ENCODE measurements at regions not wholly inside any gene's neighbourhood (a gene's known extent, or its start where the extent isn't known, plus 50 kb on each side); places are given as distances from the start of the nearest gene placed in this dataset.

DNA sequence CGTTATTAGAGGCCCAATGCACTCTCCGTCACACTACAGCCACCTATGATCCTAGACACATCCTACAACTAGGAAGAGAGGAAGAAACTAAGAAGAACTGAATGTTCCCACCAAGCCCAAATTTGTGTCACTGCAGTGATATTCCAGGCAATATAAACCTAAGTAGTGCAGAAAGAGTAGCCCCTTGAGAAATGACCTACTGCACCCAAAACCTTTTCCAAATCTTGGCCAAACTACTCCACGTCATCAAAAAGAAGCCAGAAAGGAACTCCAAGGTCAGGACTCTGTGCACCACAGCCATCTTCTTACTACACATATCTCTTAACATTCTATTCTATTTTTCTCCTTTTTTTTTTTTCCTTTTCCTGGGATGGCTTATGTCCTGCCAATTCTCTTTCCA lies 60.2 kb downstream of the ADAMTS1 start:
- no peak for DNase-seq (ENCODE audit: low read depth in 3 of 3)

DNA sequence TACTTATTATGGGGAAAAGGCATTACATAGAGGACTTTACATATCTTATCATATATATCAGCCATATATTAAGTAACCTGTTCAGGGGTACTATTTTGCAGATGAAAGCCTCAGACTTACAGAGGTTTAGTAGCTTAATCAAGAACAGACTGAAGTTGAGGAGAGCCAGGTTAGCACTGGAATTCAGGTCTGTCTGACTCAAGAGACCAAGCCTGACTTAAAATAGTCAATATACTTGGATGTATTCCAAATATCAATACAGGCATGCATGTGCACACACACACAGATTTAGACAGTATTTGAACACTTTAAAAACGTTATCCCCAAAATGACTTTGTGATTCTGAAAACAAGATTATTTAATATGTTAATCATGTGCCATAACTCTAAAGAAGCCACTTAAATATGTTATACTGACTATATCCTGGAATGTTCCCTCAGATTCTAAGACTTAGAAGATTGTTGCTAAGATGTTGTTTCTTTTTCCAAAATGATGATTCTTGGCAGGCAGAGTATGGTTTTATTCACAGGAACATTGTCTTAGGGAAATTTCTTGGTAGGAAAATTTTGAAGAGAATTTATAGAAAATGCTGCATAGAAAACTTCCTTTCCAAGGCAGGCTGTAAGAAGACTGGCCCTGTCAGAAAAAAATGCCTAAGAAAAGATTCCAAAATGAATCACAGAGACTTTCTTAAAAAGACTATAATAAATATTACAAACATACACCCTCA lies 61.6 kb downstream of the ADAMTS1 start:
- DNase-seq (ENCODE audit: low read depth in 3 of 3) = no peak

DNA sequence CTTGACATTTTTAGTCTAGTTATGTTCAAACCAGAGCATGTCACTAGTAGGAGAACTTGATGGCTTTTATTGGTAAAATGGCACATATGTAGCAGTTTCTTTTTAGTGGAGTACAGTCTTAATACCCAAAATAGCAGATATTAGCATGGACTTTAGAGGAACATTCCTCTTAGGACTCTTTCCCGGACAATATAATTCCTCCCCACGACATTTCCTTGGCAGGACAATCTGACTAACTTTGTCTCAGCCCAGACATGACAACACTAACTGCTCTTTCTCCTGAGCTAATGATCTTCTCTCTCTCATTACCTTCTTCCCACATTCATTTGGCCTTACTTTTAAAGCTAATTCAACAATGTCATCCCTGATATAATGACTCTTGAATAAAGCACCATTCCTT lies 62.5 kb downstream of the ADAMTS1 start:
- DNase-seq (ENCODE audit: low read depth in 3 of 3) = no peak

DNA sequence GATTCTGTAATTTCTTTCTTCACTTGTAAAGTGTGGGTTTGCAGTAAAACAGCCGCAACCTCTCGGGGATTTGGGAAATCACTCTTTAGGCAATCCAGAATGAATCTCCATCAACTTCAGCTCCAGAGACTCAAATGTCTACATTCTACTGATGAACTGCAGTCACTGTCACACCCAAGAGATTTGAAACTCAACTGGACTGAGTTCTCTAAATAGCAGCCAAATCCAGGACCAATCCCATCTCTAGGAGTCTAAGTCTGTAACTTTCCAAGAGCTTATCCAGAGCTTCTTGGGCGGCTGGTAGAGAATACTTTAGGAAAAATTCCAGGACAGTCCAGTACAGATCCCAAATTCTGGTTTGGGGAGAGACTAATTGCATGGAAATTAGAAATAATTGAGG lies 62.9 kb downstream of the ADAMTS1 start:
- DNase-seq (ENCODE audit: low read depth in 3 of 3) = no peak

DNA sequence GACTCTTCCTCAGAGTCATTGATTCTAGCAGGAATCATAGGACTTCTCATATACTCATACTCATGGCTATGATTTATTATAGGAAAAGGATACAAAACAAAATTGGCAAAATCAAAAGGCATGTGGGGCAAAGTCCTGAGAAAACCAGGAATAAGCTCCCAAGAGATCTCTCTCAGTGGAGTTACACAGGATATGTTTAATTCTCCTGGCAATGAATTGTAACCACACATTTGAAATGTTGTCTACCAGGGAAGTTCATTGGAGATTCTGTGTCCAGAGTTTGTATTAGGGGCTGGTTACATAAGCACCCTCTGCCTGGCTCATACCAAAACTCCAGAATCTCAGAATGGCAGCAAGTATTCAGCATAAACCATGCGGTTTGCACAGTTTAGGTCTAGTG lies 63.9 kb downstream of the ADAMTS1 start:
- no peak for DNase-seq (ENCODE audit: low read depth in 3 of 3)

DNA sequence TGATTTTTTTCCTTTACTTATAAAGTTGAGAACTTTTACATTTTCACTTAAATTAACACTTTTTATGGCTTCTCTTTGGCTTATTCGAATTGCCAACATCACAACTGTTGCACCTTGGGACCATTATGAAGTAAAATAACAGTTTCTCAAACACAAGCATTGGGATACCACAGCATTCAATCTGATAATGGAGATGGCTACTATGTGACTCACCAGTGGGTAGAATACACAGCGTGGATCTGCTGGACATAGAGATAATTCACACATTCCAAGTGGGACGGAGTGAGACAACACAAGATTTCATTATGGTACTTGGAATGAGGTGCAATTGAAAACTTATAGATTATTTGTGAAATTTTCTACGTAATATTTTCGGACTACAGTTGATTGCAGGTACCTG lies 68.0 kb downstream of the ADAMTS1 start:
- no peak for DNase-seq (ENCODE audit: low read depth in 3 of 3)

DNA sequence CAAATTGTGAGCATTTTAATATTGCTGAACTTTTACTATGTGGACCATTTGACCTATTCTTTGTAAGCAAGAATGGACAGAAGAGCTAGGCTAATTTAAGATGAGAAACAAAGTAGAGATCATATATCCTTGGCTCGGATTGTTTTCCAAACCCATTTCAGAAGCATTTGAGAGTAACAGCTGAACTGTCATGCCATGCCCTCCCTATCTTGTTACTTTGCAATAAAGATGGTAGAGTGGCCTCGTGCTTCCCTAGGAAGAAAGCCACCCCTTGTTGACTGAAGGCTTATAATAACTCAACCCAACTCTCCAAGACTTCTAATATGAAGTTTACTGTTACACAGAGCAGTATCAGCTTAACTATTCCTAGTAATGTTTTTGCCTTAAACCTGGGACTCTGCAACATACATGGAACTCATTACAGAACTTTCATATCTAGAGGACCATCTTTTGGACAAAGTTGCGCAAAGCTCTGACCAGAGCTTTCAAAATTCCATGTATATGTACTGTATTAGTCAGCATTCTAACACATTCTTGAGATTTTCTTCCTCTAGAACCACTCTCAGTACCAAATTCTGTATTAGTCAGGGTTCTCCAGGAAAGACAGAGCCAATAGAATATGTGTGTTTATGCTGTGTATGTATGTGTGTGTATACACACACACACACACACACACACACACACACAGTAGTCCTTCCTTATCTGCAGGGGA lies 68.7 kb downstream of the ADAMTS1 start:
- DNase-seq (ENCODE audit: low read depth in 3 of 3) = no peak

DNA sequence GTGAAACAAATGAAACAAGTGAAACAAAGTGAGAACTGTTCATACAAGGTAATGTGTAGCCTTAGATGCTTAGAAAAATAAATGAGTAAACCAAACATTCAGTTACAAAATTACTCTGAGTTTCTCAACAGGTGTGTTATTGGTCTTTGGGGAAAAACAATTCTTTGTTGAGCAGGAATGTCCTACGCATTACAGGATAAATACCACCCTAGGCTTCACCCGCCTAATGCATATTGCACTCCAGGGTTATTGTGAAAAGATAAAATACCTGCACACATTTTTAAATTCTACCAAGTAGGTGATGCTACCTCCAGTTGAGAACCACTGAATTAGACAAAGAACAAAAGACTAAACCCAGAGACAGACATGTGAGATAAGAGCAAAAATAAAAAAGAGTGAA lies 72.2 kb downstream of the ADAMTS1 start:
- DNase-seq (ENCODE audit: low read depth in 3 of 3) = no peak

DNA sequence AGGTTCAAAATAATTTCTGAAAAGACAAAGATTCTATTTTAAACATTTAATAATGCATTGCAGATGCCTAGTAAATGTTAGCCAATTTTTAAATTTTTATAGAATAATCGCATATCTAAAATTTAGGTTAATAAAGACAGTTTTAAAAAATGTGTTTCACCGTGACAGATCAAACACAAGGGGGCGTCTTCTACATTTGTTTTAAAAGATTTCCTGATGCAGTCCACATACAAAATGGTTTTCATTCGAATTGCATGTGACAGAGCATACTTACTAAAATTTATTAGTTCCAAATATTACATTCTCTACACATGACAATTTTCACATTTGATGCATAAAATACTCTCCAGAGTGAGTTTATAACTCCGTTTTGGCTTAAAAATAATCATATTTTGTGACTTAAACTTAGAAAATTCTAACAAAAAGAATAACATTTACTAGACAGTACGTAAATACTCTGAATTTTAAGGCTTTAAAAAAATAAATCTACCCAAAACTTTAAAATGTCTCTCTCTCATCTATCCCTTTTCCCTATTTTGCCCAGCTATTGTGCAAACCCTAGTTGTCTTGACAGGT lies 75.5 kb downstream of the ADAMTS1 start:
- no peak for DNase-seq (ENCODE audit: low read depth in 3 of 3)

DNA sequence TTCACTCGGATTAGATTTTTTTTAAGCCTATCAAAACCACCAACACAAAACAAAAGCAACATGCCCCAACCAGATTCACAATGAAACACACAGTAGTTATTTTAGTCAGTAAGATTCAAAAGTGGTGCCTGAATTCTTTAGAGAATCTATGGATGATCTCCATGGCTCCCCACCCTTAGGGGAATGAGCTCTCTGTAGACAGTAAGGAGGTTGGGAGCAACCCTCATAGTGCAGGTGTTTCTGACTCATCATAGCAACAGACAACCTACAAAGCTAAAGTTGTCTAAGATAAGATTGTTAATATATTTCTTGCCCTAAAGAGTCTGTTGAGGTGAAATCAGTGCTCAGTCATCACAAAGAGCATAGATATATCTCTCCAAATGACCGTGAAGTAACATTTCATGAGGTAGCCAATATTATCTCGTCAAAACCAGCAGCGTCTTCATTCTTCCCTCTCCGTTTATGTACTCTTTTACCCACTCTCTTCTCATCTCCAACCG lies 78.3 kb downstream of the ADAMTS1 start:
- no peak for DNase-seq (ENCODE audit: low read depth in 3 of 3)

DNA sequence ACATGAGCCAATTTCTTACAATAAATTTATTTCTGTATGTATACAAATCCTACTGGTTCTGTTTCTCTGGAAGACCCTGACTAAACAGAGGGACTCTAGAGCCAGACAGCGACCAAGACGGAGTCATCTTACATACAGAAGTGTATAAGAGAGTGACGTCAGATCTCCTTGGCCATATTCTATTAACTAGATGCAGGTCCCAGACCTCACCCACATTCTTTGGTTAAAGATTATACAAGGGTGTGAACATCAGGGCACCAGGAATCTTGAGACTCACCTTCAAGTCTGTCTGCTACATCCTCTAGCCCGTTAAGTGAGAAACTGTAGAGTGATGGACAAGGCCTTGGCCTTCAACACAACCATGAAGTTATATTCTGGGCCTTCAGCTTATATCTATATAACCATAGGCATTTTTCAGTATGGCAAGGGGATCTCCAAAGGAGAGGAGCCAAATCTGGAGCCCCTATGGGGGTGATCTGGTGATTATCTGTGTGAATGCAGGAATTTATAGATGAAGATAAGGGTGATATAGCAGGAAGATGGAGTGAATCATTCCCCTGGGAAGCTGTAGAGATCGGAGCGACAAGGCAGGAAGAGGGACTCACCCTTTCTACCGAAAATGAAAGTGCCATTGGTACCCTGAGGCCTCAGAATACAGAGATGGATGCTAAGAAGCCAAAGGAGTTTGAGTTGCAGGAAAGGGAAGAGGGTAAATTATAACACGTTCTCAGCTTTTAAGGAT lies 83.9 kb downstream of the ADAMTS1 start:
- DNase-seq (ENCODE audit: low read depth in 3 of 3) = no peak

DNA sequence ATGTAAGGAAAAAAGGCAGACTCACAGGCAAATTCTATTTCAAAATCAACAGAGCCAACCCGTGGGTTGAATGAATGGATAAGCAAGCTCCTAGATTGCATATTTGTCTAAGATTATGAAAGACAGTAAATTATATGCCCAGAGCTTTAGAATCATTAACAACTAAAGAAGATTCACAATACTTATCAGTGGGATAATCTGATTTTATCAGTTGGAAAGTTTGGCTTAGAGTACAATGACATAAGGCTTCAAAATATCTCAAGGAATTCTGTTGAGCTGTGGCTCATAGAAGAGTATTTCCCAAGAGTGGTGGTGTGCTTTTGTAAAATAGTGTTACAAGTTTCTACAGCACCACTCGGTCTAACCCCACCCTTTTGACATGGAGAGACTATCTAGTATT lies 85.5 kb downstream of the ADAMTS1 start:
- no peak for DNase-seq (ENCODE audit: low read depth in 3 of 3)

DNA sequence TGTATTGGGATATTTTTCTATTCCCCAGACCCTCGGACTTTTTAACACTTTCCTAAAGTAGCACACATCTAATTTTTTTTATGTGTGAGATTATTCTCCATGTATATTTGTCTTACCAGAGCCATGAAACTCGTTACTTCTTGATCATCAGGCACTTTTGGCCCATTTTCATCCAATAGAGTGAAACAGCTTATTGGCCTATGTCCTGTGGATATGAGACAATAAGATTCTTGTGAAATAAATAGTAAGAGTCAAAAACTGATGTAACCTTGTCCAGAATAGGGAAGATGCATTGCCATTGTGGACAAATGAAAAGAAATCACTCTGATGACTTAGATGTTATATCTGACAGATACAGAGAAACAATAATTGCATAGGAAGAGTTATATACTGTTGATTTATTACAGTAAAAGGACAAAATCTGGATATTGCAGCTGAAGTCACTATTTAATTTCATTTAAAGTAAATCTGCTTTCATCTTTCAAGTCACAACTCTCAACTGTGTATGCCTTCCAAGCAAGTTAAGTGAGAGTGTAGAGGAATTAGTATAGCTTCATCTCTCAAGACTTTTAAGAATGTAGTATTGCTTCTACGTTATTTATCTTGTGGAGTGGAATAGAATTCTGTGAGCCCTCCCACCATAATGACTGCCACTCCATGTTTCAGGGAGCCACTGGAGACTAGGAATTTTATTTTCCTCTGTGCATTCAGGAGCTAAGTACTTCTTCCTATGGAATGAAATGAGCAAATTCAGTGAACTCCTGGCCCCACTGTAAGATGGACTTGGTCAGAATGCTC lies 86.9 kb downstream of the ADAMTS1 start:
- DNase-seq (ENCODE audit: low read depth in 3 of 3) = no peak

DNA sequence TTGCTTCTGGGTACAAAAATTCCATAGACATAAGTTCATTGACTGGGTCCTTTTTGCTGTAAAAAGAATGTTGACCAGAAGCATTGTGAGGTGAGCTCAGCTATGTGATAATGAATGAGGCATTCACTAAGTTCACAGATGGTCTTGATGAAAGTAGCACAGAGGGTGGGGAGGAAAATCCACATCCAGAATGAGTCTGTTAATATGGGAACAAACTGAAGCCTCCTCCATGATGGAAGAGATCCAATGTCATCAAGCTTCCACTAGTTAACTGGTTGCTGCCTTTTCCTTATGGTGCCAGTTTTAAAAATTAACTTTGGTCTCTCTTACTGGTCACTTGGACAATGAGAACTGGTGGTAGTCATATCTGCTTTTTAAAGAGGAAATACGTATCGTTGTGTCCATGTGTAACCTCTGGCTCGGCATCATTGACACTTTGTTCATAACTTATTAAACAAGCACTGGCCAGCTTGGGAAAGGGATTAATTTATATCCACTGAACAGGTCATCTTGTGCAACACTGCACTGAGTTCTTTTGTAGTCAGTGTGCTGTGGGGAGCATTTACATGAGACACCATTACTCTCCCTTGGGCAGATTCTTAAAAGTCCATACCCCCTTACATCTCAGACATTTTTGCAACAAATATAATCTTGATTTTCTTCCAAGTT lies 88.6 kb downstream of the ADAMTS1 start:
- no peak for DNase-seq (ENCODE audit: low read depth in 3 of 3)

DNA sequence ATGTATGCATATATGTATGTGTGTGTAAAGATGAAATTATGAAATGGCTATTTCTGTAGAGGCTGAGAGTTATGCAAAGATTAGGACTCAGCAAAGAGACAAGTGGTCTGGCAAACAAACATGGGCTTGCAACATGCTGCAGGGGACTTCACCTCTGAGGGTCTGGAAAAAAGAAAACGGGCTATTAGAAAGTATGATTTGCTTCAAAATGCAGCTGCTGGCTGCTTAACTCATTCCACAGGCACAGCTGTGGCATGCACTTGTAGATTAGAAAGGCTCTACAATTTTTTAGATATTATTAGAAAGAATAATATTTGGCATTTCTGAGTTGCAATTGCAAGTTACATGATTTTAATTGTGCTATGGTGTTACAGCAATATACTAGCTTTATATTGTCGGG lies 90.4 kb downstream of the ADAMTS1 start:
- no peak for DNase-seq (ENCODE audit: low read depth in 3 of 3)

DNA sequence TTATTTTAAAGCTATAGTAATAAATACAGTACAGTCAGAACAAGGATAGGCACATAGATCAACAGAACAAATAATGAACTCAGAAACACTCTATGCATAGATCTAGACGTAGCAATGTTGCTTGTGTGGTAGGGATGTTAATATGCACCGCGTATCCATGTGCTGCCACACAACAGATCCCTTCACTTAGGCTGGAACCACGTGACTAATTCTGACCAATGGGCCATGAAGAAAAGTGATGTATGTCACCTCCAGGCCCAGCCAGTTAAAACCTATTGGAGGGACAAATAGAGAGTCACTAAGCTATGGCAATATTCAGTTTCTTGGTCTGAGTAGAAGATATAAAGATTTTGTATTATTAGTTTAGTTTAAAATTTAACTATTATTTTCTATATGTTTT lies 91.4 kb downstream of the ADAMTS1 start:
- no peak for DNase-seq (ENCODE audit: low read depth in 3 of 3)

DNA sequence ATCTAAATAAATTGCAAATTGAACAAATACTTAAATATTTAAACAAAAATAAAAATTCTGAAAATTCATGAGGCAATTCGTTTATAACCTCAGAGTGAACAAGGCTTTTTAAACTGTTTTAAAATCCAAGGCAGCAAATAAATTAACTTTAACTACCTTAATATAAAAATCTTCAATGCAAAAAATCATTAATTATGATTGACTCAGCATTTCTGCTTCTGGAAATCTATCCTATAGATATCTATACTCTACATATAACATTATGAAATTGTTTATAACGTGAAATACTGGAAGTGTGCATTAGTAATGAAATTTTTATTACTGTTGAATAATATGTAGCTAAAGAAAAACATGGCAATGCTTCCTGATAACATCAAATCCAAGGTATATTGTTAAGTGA lies 92.4 kb downstream of the ADAMTS1 start:
- no peak for DNase-seq (ENCODE audit: low read depth in 3 of 3)

DNA sequence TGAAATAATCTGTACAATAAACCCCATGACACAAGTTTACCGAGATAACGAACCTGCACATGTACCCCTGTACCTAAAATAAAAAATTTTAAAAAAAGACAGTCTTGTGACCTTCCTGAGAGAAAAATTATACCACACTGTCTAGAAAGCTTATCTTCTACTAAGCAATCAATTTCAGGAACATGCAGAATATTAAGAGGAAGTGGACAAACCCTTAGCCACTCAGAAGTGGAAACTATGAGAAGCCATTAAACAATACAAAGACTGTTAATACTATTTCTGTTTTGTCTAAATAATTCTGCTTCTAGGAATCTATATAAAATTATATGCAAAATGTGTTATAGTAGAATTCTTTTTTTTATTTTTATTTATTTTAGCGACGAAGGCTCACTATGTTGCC lies 93.9 kb downstream of the ADAMTS1 start:
- DNase-seq (ENCODE audit: low read depth in 3 of 3) = no peak

DNA sequence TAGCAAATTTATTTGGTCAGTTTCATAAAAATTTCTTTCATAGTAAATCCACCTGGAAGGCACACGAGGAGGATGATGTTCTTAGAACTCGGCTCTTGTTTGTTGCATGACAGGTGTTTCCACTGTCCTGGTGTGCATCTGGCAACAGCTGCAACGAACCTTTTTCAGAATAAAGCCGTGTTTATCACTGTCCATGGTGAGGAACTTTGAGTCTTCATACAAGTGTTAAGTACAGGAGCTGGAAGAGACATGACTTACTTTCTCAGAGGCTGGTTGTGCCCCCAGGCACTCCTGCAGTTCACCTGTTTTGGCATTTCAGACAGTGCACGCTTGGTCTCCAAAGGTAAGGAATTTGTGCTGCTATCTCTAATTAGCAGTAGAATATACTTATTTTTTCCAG lies 97.1 kb downstream of the ADAMTS1 start:
- DNase-seq (ENCODE audit: low read depth in 3 of 3) = no peak

DNA sequence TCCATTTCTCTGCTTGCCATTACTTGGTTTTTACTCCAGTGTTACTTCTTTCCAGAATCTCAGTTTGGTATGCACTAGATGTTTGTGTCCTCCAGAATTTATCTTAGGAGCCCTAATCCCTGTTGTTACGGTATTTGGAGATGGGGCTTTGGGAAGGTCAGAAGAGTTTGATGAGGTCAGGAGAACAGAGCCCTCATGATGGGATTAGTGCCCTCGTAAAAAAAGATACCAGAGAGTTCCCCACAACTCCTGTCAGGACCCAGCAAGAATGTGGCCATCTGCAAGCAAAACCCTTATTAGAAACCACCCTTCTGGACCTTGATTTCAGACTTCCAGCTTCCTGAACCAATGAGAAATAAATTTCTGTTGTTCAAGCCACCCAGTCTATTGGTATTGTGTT lies 98.0 kb downstream of the ADAMTS1 start:
- no peak for DNase-seq (ENCODE audit: low read depth in 3 of 3)

DNA sequence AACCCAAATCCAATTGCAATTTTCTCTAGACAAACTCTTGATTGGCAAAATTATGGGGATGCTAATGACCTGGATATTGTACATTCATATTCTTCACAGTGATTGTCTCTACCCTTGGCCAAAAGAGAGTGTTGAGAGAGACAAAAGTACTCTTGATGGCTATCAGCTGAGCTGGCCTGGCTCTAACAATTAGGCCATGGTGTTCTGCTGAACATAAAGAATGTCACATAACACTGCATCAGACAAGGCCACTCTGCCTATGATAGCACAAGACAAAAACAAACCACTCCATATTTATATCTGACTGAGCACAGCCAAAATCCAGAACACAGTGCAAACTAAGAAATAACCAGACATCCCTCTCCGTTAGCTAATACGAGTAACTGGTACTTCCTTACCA lies 101.7 kb downstream of the ADAMTS1 start:
- no peak for DNase-seq (ENCODE audit: low read depth in 3 of 3)

Measured in stimulated activated CD4-positive, alpha-beta T cell treated with anti-CD3 and anti-CD28 coated beads, TNF-alpha, amount 100 ng/mL, for 48 hours (primary cell).